Keratinocyte (primary cell): ENCODE measurements at regions not wholly inside any gene's neighbourhood (a gene's known extent, or its start where the extent isn't known, plus 50 kb on each side); places are given as distances from the start of the nearest gene placed in this dataset.

ENCODE experiments used
- CTCF ChIP-seq, 3 experiments: IDR thresholded peaks in 1 of 3; conservative IDR thresholded peaks in 1 of 3; optimal IDR thresholded peaks in 1 of 3; 2 replicates in 2 of 3; 3 replicates in 1 of 3; pipeline versions ENCODE3 to v1.5.1; 2011; ENCODE audit warnings: low read length in 3 of 3, mild to moderate bottlenecking in 3 of 3, moderate library complexity in 2 of 3, control low read depth in 1 of 3, inconsistent platforms in 1 of 3; ENCODE audit not compliant: insufficient read depth in 2 of 3; ENCODE audit errors: extremely low read depth in 1 of 3
- EZH2 ChIP-seq: IDR thresholded peaks from one replicate; pipeline ENCODE4 v1.6.1; 2012; ENCODE audit warnings: inconsistent platforms, mild to moderate bottlenecking, low read length, moderate library complexity

- no peak for TF ChIP-seq CTCF (optimal IDR thresholded peaks at IDR 0.05 in 1 of 3, IDR thresholded peaks at IDR 0.05 in 1 of 3, conservative IDR thresholded peaks at IDR 0.05 in 1 of 3; ENCODE audit: extremely low read depth in 1 of 3, insufficient read depth in 2 of 3, low read length in 3 of 3)
- TF ChIP-seq EZH2: no peak
Observed at GRCh38 chr10:23611308-23612029, 172.6 kb downstream of the OTUD1 start.
